ENCODE measurements at regions not wholly inside any gene's neighbourhood (a gene's known extent, or its start where the extent isn't known, plus 50 kb on each side); places are given as distances from the start of the nearest gene placed in this dataset.

GRCh38 chr7:25859412-25860274, 292.4 kb upstream of the NFE2L3 start:
- no peak for DNase-seq (ENCODE audit: low spot score)

- DNase-seq (ENCODE audit: low spot score), result no peak
Observed at GRCh38 chr7:25860275-25861163, 291.5 kb upstream of the NFE2L3 start.

DNA sequence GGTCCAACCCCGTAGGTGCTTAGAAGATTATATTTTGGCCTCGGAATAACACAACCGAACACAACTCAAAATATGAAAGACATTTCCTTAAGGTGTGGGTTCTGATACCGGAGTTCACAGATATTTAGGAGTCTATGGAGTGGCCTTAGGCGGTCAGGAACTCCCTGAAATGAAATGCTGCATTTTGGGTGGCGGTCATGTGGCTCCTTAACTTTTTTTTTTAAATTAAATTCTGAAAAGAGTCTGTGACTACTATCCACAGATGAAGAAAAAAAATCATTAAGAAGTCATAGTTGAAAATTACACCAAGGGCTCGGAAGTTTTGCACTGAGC, 290.9 kb upstream of the NFE2L3 start:
- DNase-seq (ENCODE audit: low spot score), result no peak

- DNase-seq (ENCODE audit: low spot score), result no peak
Observed at GRCh38 chr7:25861601-25862260, 290.3 kb upstream of the NFE2L3 start.

- peak; percentile 100 for DNase-seq (ENCODE audit: low spot score)
Observed at GRCh38 chr7:25862261-25863004, 289.6 kb upstream of the NFE2L3 start.

- DNase-seq (ENCODE audit: low spot score), result no peak
Observed at GRCh38 chr7:25863005-25863728, 288.8 kb upstream of the NFE2L3 start.

- DNase-seq (ENCODE audit: low spot score), result no peak
Observed at GRCh38 chr7:25863729-25864110, 288.3 kb upstream of the NFE2L3 start.

DNA sequence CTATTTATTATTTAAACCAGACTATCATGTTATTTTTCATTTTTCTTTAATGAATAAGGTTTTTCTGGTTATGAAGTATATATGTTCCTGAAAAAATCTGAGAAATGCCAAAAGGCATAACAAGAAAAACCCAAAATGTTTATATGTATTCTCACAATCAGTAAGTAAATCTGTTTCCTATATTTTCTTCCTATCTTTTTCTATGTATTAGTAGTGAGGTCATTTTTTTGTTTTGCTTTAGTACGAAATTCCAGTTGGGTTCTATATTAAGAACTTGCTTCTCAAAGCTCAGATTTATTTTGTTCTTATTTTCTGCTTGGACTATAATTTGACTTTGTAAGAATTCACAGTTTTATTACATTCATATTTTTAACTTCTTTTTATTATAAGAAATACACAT, 287.5 kb upstream of the NFE2L3 start:
- DNase-seq (ENCODE audit: low spot score), result no peak

- DNase-seq (ENCODE audit: low spot score), result no peak
Observed at GRCh38 chr7:25864943-25865751, 286.9 kb upstream of the NFE2L3 start.

DNA sequence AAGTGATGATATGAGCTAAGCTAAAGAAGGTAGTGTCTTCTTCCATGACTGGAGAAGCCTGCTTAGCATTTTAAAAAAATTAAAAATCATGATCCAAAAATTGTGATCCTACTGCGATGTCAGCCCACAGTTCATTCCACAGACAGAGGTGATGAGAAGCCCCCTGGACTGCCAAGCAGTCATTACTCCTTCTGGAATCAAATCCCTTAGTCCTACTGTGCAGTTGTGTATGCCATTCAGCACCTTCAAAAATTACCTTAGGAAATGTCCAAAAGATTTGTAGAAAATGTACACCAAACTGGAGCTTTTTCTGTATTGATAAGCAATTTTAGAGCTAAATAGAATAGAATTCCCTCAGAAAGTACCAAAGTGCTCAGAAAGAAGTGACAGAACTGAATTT, 283.5 kb upstream of the NFE2L3 start:
- DNase-seq (ENCODE audit: low spot score), result no peak

- DNase-seq (ENCODE audit: low spot score), result no peak
Observed at GRCh38 chr7:25870574-25870973, 281.4 kb upstream of the NFE2L3 start.

GRCh38 chr7:25876092-25876491, 275.9 kb upstream of the NFE2L3 start:
- no peak for DNase-seq (ENCODE audit: low spot score)

DNA sequence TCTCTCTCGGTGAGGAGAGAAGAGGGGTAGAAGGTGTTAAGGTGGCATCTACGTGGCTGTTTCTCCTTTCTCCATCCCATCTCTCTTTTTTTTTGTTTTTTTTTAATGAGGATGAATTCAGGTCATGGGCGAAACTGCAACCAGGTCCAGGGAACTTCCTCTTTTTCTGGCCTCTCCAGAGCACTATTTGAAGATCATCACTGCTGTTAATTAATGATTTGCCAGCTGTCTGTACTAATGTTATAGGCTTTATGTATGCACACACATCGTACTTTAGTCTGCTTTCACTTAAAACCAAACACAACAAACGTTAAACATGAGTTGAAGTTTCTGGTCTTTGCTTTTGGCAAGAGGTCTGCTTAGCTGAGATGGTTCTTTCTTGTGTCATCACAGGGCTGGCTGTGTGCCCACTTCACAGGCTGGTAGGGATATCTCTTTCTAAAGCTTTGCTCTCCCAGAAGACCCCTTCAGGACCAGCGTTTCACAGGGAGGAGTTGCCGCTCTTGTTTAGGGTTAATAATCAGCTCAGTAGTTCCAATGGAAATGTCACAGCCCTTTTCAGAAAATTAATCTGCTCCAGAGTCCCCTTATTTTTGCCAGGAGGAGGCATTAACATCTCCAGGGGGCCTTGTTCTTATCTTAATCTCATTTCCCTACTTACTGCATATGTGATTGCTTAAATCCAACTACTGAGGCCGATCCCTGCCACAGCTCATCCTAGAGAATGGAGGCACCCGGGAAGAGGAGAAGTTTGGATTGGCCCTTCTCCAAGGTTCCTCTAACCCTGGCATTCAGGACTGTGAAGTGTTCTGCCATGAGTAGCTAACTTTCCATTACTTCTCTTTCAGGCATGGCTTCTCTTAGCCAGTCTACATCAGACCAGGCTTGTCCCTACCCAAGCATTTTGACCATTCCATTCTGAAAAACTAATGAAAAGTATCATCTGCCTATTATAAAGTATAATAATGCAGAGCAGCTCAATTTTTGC, 273.9 kb upstream of the NFE2L3 start:
- no peak for DNase-seq (ENCODE audit: low spot score)

GRCh38 chr7:25879799-25880198, 272.2 kb upstream of the NFE2L3 start:
- DNase-seq (ENCODE audit: low spot score), result no peak

DNA sequence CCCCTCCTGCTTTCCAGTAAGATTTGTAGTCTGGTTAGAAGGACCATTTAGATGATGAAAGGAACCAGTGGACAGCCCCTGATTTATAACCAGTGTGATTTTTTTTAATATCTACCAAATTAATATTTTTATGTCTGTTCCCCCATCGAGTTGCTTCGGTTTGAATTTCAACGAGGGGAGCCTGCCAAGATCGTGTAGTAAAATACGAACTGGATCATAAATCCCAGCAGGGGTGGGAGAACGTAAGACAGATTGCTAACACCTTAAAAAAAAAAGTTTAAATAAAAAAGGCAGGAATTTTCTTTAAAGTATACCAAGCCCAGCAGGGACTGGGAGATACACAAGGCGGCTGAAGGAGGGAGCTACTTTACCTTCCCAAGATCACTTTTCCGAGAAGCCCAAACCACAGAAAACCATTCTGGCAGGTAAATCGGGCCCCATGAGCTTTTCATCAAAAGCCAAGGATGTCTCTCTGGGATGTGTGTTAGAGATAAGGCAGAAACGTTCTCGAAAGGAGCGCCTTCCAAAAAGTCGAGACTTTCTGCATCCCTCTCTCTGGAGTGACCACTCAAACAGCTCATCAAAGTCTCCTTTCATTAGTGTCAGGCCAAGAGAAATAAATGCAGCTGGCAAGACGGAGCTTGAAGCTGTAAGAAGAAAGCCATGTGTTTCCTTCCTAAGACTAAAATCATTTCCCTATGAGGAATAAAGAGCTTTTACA, 270.5 kb upstream of the NFE2L3 start:
- DNase-seq (ENCODE audit: low spot score), result no peak

GRCh38 chr7:25882151-25882773, 269.7 kb upstream of the NFE2L3 start:
- DNase-seq (ENCODE audit: low spot score), result no peak

- DNase-seq (ENCODE audit: low spot score), result no peak
Observed at GRCh38 chr7:25884265-25884828, 267.7 kb upstream of the NFE2L3 start.
